Renal cortical epithelial cell (primary cell): ENCODE measurements at regions not wholly inside any gene's neighbourhood (a gene's known extent, or its start where the extent isn't known, plus 50 kb on each side); places are given as distances from the start of the nearest gene placed in this dataset.
A peak's percentile ranks its signal among the peaks of the same experiment; 100 is the strongest.

Experiments used
- DNase-seq: peaks from one replicate; pipeline ENCODE4 v3.0.0-alpha.2; 2011; ENCODE audit warnings: low read depth

DNA sequence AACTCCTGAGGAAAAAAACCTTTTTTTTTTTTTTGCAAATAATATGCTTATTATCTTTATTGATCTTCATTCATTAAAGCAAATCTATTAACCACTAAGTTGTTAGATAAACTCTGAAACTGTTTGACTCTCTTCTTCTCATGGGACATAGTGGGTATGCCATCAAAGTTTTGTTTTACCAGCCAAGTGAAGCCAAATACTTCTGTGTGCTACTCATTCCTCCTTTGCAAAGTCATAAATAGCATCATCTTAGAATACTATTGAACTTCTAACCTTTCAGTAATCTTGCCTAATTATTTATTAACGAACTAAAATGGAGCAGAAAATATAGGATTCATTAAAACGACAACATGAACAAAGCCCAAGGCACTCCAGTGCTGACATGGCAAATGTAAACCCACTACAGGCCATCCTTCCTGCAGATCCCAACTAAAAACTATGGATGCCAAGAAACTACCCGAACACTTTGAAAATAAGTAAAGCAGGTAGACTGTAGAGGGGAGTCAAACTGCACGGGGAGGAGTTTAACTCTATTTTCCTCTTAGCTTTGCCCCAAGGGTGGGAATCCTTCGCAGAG lies 61.2 kb upstream of the ODAD2 start:
- peak; percentile 9 for DNase-seq

DNA sequence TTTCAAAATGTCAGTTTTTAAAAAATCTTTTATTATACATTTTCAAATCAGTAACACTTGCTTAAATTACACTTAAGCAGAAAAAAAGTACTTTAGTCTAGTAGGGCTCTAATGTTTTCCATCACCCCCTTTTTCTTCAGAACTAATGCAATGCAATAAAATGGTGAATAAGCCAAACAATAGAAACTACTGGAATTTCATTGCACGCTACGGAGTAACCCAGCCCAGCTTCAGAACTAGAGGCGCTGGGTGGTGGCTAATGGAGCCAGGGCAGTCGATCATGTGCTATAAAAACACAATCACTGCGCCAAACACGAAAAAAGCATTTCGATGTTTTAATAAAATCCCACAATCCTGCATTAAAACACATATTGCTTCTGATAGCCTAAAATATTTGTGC lies 59.9 kb upstream of the ODAD2 start:
- no peak for DNase-seq

DNA sequence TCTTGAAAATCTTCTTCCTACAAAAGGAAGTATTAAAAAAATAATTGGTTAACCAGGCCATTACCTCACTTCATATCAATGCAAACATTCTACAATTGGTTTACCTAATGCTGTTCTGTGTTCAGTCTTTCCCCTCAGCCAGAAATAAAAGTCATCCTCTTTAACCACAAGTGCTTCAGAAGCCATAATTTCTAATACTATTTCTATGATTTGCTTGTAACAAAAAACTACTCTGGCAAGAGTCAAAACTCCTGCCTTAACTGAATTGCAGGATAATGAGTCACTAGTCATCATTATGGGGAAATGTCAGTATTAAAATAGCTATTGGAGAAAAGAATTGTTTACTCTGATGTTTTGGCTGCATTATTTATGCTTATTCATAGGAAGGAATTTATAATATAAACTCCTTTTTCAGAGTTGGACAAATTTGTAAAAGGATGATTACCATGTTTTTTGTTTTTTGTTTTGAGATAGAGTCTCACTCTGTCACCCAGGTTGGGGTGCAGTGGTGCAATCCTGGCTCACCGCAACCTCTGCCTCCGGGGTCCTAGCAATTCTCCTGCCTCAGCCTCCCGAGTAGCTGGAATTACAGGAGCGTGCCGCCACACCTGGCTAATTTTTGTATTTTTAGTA lies 55.5 kb upstream of the ODAD2 start:
- DNase-seq, result peak; percentile 79

DNA sequence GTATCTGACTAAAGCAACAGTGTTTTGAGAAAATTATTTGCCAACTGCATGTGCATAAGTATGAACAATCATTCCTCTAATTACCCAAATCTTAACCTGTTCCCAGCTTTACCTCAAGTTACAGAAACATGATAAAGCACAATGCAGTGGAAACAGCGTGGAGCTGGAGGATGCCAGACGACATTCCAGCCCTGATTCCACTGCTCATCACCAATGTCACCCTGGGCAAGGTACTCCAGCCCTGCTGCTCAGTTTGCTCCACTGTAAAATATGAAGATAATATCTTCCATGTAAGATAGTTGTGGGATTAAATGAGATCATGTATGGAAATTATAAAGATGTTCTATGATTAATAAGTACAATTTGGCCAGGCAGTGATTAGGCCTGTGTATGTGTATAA lies 50.4 kb upstream of the ODAD2 start:
- no peak for DNase-seq
